Hepatocyte (in vitro differentiated cells): ENCODE measurements at regions not wholly inside any gene's neighbourhood (a gene's known extent, or its start where the extent isn't known, plus 50 kb on each side); places are given as distances from the start of the nearest gene placed in this dataset.

Experiments
- DNase-seq: peaks from one replicate; pipeline ENCODE4 v3.0.0-alpha.2; 2016; ENCODE audit warnings: low spot score
- H2AFZ ChIP-seq: fragments of 200-600 bp; sonication (generic); 2 replicates; pipeline ENCODE4 v1.6.0; 2016; ENCODE audit warnings: antibody characterized with exemption, mild to moderate bottlenecking
- H3K27ac ChIP-seq: fragments of 200-600 bp; sonication (generic); 2 replicates; pipeline ENCODE4 v1.5.1; 2016; ENCODE audit warnings: mild to moderate bottlenecking
- H3K27me3 ChIP-seq: fragments of 200-600 bp; sonication (generic); 2 replicates; pipeline ENCODE4 v1.6.1; 2016
- H3K36me3 ChIP-seq: fragments of 200-600 bp; sonication (generic); replicated peaks from 2 replicates; pipeline ENCODE4 v1.5.1; 2016; ENCODE audit warnings: low read depth; ENCODE audit not compliant: insufficient read depth
- H3K4me1 ChIP-seq: fragments of 200-600 bp; sonication (generic); 2 replicates; pipeline ENCODE4 v1.5.1; 2016; ENCODE audit warnings: mild to moderate bottlenecking, moderate library complexity; ENCODE audit not compliant: insufficient read depth
- H3K4me2 ChIP-seq: fragments of 200-600 bp; sonication (generic); 2 replicates; pipeline ENCODE4 v1.6.0; 2016
- H3K4me3 ChIP-seq: fragments of 200-600 bp; sonication (generic); 2 replicates; pipeline ENCODE4 v1.5.1; 2016; ENCODE audit warnings: mild to moderate bottlenecking
- H3K79me2 ChIP-seq: fragments of 200-600 bp; sonication (generic); 2 replicates; pipeline ENCODE4 v1.6.0; 2017; ENCODE audit warnings: mild to moderate bottlenecking
- H3K9me2 ChIP-seq: fragments of 200-600 bp; sonication (generic); replicated peaks from 2 replicates; pipeline ENCODE4 v1.6.0; 2017; ENCODE audit warnings: mild to moderate bottlenecking; ENCODE audit not compliant: insufficient read depth
- H3K9me3 ChIP-seq: fragments of 200-600 bp; sonication (generic); 2 replicates; pipeline ENCODE4 v1.5.1; 2016; ENCODE audit warnings: low read depth, mild to moderate bottlenecking
- H4K20me1 ChIP-seq: fragments of 200-600 bp; sonication (generic); 2 replicates; pipeline ENCODE4 v1.6.0; 2016; ENCODE audit warnings: mild to moderate bottlenecking; ENCODE audit not compliant: insufficient read depth, poor library complexity, severe bottlenecking
- EZH2 ChIP-seq: fragments of 200-600 bp; sonication (generic); IDR thresholded peaks from 2 replicates; pipeline ENCODE4 v1.6.1; 2016; ENCODE audit warnings: antibody characterized with exemption, mild to moderate bottlenecking, borderline replicate concordance
- EZH2phosphoT487 ChIP-seq: fragments of 200-600 bp; sonication (generic); IDR thresholded peaks from one replicate; pipeline ENCODE4 v1.6.1; 2018; ENCODE audit warnings: antibody characterized with exemption, mild to moderate bottlenecking, low read depth, moderate library complexity; ENCODE audit not compliant: unreplicated experiment, severe bottlenecking
- WGBS: methylation state at CpG from one replicate; pipeline ENCODE4 v1.1.6; 2016; ENCODE audit warnings: low lambda C conversion rate; ENCODE audit errors: missing lambda C conversion rate; 5-methylcytosine and 5-hydroxymethylcytosine counted together
- TF ChIP-seq, protein P1 (sequence below): fragments of 200-600 bp; sonication (generic); IDR thresholded peaks from 2 replicates; pipeline ENCODE4 v1.5.1; 2016; ENCODE audit warnings: antibody characterized with exemption, mild to moderate bottlenecking; ENCODE audit not compliant: poor library complexity

DNA sequence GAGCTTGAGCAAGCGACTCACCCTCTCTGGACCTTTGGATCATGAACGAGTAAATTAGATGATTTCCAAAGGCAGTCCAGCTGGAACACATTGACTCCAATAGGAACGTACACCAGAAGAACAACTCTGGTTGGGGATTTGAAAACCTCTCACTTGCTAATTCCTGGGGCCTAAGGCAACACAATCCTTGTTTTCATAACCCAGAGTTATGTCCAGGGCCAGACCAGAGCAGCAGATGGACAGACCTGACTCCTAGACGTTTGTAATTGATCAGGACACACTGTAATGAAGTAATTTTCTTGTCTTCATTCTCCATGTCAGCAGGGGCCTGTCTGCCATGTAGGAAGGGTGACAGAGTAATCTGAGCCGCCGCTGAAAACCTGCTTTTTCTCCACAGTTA, 283.9 kb downstream of the IDS start:
- Histone ChIP-seq H3K27ac (no peak overlapping the region), H3K4me2 (no peak overlapping the region), H3K4me1 (no peaks in the 10 kb centered on the region), H3K4me3 (no peak overlapping the region), H2AFZ (no peak overlapping the region), H4K20me1 (no peaks in the 10 kb centered on the region), H3K9me2 (no peaks in the 10 kb centered on the region), H3K9me3 (no peaks in the 10 kb centered on the region), H3K27me3 (no peaks in the 10 kb centered on the region), H3K79me2 (no peaks in the 10 kb centered on the region), H3K36me3 (no peaks in the 10 kb centered on the region)
- WGBS = 26% methylated on average over 6 of the region's 6 CpGs
- TF ChIP-seq, protein P1, sequence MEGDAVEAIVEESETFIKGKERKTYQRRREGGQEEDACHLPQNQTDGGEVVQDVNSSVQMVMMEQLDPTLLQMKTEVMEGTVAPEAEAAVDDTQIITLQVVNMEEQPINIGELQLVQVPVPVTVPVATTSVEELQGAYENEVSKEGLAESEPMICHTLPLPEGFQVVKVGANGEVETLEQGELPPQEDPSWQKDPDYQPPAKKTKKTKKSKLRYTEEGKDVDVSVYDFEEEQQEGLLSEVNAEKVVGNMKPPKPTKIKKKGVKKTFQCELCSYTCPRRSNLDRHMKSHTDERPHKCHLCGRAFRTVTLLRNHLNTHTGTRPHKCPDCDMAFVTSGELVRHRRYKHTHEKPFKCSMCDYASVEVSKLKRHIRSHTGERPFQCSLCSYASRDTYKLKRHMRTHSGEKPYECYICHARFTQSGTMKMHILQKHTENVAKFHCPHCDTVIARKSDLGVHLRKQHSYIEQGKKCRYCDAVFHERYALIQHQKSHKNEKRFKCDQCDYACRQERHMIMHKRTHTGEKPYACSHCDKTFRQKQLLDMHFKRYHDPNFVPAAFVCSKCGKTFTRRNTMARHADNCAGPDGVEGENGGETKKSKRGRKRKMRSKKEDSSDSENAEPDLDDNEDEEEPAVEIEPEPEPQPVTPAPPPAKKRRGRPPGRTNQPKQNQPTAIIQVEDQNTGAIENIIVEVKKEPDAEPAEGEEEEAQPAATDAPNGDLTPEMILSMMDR = no peak
- TF ChIP-seq EZH2 (no peak), EZH2phosphoT487 (no peak)
- no peak for DNase-seq

DNA sequence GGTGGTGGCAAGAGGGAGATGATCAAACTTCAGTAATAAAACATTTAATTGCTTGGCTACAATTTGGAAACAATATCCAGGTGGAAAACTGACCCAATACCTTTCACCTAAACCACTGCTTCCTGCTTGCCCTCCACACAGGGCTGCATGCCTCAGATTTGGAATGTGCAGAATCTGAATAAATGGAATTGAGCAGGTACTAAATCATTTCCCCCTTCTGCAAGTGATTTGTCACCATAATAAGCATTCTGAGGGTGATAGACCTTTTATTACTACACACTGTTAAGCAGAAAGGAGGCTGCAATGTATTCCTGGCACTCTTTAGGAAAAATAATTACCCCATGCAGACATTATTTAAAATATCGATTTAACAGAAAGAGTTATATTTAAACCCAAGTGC, 291.8 kb downstream of the IDS start:
- Histone ChIP-seq H3K79me2 (no peaks in the 10 kb centered on the region), H3K27ac (no peak overlapping the region), H3K36me3 (no peaks in the 10 kb centered on the region), H2AFZ (no peak overlapping the region), H3K9me2 (no peaks in the 10 kb centered on the region), H3K27me3 (no peaks in the 10 kb centered on the region), H3K4me1 (no peaks in the 10 kb centered on the region), H3K9me3 (no peaks in the 10 kb centered on the region), H4K20me1 (no peaks in the 10 kb centered on the region), H3K4me2 (no peak overlapping the region), H3K4me3 (no peak overlapping the region)
- DNase-seq = no peak
- 76% methylated on average over 1 of the region's 1 CpG for WGBS
- TF ChIP-seq EZH2phosphoT487 (no peak), EZH2 (no peak)
- TF ChIP-seq, protein P1 = no peak

DNA sequence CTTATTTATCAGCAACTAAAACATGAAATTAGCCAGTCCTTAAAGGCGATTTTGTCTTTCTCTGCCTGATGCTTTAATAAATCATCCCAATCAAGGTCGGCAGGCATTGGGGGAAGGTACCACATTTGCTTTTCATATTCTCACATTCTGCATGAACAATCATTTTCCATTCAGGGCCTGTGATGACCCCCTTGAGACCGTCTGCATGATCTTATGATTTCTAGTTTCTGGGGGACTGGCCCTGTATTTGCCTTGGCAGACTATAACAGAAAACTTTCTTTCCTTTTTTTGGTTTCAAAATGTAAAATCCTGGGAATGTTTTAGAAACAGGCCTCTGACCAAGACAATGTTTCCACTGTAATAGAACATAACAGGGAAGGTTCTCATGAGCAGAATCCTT, 296.8 kb downstream of the IDS start:
- Histone ChIP-seq H3K4me1 (no peaks in the 10 kb centered on the region), H3K9me3 (no peaks in the 10 kb centered on the region), H2AFZ (no peak overlapping the region), H4K20me1 (no peaks in the 10 kb centered on the region), H3K9me2 (no peaks in the 10 kb centered on the region), H3K27me3 (no peaks in the 10 kb centered on the region), H3K79me2 (no peaks in the 10 kb centered on the region), H3K4me3 (no peak overlapping the region), H3K27ac (no peak overlapping the region), H3K4me2 (no peak overlapping the region), H3K36me3 (no peaks in the 10 kb centered on the region)
- TF ChIP-seq EZH2 (no peak), EZH2phosphoT487 (no peak)
- TF ChIP-seq, protein P1 = no peak
- no peak for DNase-seq
- WGBS = 63% methylated on average over 3 of the region's 3 CpGs

GRCh38 chrX:149207518-149207917, 297.6 kb downstream of the IDS start:
- H3K79me2 ChIP-seq = no peaks in the 10 kb centered on the region
- TF ChIP-seq, protein P1 = no peak
- no peak for TF ChIP-seq EZH2phosphoT487
- no peak for TF ChIP-seq EZH2
- no peaks in the 10 kb centered on the region for H4K20me1 ChIP-seq
- H3K9me2 ChIP-seq = no peaks in the 10 kb centered on the region
- no peaks in the 10 kb centered on the region for H3K4me1 ChIP-seq
- no peak overlapping the region for H3K4me2 ChIP-seq
- no peaks in the 10 kb centered on the region for H3K27me3 ChIP-seq
- no peaks in the 10 kb centered on the region for H3K36me3 ChIP-seq
- no peak overlapping the region for H3K4me3 ChIP-seq
- H2AFZ ChIP-seq = no peak overlapping the region
- no peak overlapping the region for H3K27ac ChIP-seq
- DNase-seq = no peak
- no peaks in the 10 kb centered on the region for H3K9me3 ChIP-seq
- WGBS = 53% methylated on average over 3 of the region's 3 CpGs
